Jurkat, Clone E6-1 (cell line): ENCODE measurements at regions not wholly inside any gene's neighbourhood (a gene's known extent, or its start where the extent isn't known, plus 50 kb on each side); places are given as distances from the start of the nearest gene placed in this dataset.
A peak's percentile ranks its signal among the peaks of the same experiment; 100 is the strongest.

Experiments
- DNase-seq: peaks from one replicate; pipeline ENCODE4 v3.0.0-alpha.2; 2011; ENCODE audit warnings: low read depth, low spot score
- H3K4me3 ChIP-seq: 2 replicates; pipeline ENCODE4 v1.5.1; 2011; ENCODE audit warnings: mild to moderate bottlenecking, low read length, control low read depth, moderate library complexity

- DNase-seq: no peak
- no peak overlapping the region for H3K4me3 ChIP-seq
Observed at GRCh38 chr6:104050455-104050854, 809.3 kb downstream of the HACE1 start.

DNA sequence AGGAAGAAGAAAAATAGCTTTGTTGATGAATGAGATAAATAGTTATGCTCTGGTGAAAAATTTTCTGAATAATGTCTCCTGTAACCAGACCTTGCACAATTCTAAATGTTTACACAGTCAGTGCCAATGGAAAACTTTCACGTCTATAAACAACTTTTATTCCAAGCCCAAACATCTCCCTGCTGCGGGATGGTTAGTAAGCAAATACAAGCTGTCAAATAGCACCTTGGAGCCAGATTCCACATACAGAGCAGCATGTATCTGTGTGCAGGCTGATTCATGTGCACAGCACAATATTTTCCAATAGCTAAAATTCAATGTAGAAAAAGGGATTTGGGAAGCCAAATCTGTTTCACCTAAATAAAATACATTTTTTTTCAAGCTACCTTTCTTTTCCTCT lies 813.3 kb downstream of the HACE1 start:
- DNase-seq: no peak
- H3K4me3 ChIP-seq: no peak overlapping the region

DNA sequence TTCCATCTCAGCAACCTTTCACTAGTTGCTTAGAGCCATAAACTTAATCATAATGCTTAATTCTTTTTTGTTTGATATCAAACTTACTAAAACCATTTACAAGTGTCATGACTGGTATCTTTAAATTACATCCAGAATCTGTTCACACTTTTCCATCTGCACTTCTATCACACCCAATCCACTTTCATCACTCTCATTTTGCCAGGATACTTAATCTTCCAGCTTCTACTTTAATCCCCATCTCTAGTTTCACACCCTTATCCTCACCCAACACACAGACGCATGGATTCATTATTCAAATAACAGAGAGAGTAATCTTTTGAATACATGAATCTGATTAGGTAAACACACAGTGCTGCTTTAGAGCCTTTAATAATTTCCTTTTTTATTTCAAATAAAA lies 828.4 kb downstream of the HACE1 start:
- no peak overlapping the region for H3K4me3 ChIP-seq
- no peak for DNase-seq

GRCh38 chr6:104022126-104022525 lies 837.6 kb downstream of the HACE1 start:
- no peak overlapping the region for H3K4me3 ChIP-seq
- no peak for DNase-seq

GRCh38 chr6:104019075-104019753 lies 840.5 kb downstream of the HACE1 start:
- DNase-seq: no peak
- H3K4me3 ChIP-seq: no peak overlapping the region

GRCh38 chr6:104017410-104018381 lies 842.0 kb downstream of the HACE1 start:
- no peak for DNase-seq
- no peak overlapping the region for H3K4me3 ChIP-seq

GRCh38 chr6:104014163-104014959 lies 845.4 kb downstream of the HACE1 start:
- no peak for DNase-seq
- no peak overlapping the region for H3K4me3 ChIP-seq

GRCh38 chr6:104013312-104013971 lies 846.3 kb downstream of the HACE1 start:
- no peak overlapping the region for H3K4me3 ChIP-seq
- DNase-seq: no peak

GRCh38 chr6:104010897-104011296 lies 848.8 kb downstream of the HACE1 start:
- no peak for DNase-seq
- H3K4me3 ChIP-seq: no peak overlapping the region

GRCh38 chr6:104003803-104004516 lies 855.8 kb downstream of the HACE1 start:
- peak; percentile 6 for DNase-seq
- H3K4me3 ChIP-seq: no peak overlapping the region

- no peak overlapping the region for H3K4me3 ChIP-seq
- DNase-seq: no peak
Observed at GRCh38 chr6:103995571-103995970, 864.1 kb downstream of the HACE1 start.

- no peak for DNase-seq
Observed at GRCh38 chr6:103983860-103984259, 875.9 kb downstream of the HACE1 start.

DNA sequence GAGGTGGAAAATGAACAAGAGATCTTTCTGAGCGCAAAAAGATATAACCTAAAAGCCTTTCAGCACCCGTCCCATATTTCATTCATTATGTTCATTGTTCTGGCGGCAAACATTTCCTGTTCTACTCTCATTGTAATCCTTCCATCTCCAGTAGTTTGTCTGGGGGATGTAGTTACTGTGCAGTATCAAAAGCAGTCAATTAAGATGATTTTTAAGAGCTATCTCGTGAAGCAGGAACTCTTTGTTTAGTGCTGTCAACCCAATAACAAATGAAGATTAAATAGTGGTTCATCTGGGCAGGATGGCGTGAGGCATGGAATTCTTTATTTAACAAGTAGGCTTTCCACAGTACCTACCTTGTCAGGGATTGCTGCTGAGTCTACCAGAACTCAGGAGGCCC lies 876.7 kb downstream of the HACE1 start:
- H3K4me3 ChIP-seq: no peak overlapping the region

More at GRCh38 chr6:103983860-103984259, 875.9 kb downstream of the HACE1 start:
- H3K4me3 ChIP-seq: no peak overlapping the region

DNA sequence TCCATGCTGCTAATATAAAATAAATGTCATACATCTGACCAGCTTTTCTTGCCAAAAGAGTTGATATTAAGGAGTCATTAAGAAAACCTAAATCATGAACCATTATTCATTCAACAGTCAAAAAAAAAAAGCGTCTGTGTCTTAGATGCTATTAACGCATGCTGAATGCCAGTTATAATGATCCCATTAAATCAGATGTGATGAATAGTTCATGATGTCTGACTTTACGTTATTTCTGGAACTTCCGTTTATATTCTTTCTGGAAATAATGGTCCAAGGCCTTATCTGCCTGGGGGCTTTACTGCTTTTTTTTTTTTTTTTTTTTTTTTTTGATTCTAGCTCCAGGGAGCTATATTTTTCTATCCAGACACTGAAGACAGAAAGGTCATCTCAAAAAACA lies 877.1 kb downstream of the HACE1 start:
- DNase-seq: no peak
- H3K4me3 ChIP-seq: no peak overlapping the region

More for the DNA sequence above, 876.7 kb downstream of the HACE1 start:
- no peak for DNase-seq

DNA sequence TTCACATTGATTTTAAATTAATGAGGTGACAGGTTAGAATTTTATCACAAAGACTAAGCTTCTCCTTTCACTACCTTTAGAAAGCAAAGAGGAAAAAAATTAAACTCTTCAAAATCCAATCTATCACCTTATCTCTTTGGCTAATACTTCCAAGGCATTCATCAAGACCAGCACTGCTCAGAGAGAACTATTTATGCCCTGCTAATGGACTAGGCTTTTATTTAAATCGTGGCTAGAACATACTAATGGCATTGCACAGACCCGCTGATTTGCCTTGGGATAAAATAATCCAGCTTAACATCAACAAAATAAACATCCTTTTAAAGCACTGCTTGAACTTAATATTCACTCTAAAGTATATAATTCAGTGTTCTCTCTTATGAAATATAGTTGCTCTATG lies 880.4 kb downstream of the HACE1 start:
- DNase-seq: no peak
- no peak overlapping the region for H3K4me3 ChIP-seq

DNA sequence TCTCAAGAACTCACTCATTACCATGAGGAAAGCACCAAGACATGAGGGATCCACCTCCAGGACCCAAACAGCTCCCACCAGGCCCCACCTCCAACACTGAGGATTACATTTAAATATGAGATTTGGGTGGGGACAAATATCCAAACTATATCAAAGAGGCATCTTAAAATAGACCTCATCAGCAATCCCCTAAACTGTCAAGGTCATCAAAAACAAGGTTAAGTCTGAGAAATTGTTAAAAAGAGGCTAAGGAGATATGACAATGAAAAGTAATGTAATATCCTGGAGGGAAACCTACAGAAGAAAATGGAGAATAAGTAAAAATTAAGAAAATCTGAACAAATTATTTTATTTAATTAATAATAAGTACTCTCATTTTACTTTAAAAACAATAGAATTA lies 922.3 kb downstream of the HACE1 start:
- H3K4me3 ChIP-seq: no peak overlapping the region
- no peak for DNase-seq

- no peak for DNase-seq
Observed at GRCh38 chr6:103925317-103925716, 934.4 kb downstream of the HACE1 start.

DNA sequence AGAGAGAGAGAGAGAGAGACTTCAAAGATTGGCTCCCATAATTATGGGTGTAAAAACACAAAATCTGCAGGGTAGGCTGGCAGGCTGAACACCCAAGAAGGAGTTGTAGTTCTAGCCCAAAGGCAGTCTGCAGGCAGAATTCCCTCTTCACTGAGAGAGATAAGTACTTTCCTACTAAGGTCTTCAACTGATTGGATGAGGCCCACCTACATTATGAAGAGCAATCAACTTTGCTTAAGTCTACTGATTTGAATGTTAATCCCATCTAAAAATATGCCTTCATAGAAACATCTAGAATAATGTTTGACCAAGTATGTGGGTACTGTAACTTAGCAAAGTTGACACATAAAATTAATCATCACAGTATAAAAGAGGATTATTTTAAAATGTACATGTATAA lies 949.7 kb downstream of the HACE1 start:
- no peak for DNase-seq
- H3K4me3 ChIP-seq: no peak overlapping the region

More at GRCh38 chr6:103925317-103925716, 934.4 kb downstream of the HACE1 start:
- no peak overlapping the region for H3K4me3 ChIP-seq
